SK-N-MC (cell line): ENCODE measurements at regions not wholly inside any gene's neighbourhood (a gene's known extent, or its start where the extent isn't known, plus 50 kb on each side); places are given as distances from the start of the nearest gene placed in this dataset.
"Not testable (repeated sequence)": the region's sequence is repeated elsewhere in the genome, so short reads cannot be mapped to it uniquely, and the experiment has no call there.

ENCODE experiments used
- DNase-seq: peaks from one replicate; pipeline ENCODE4 v3.0.0-alpha.2; 2011; ENCODE audit warnings: low read depth, low spot score
- H3K27ac ChIP-seq: fragments of 200-600 bp; sonication (generic); 2 replicates; pipeline ENCODE4 v1.5.1; 2016; ENCODE audit warnings: mixed run types
- H3K36me3 ChIP-seq: fragments of 200-600 bp; sonication (generic); 2 replicates; pipeline ENCODE4 v1.6.1; 2017; ENCODE audit warnings: antibody characterized with exemption, low read length, mixed read lengths; ENCODE audit not compliant: insufficient read depth
- H3K4me3 ChIP-seq: fragments of 200-600 bp; sonication (generic); 2 replicates; pipeline ENCODE4 v1.5.1; 2016
- H3K9ac ChIP-seq: fragments of 200-600 bp; sonication (generic); 2 replicates; pipeline ENCODE4 v1.8.0; 2017; ENCODE audit warnings: mixed run types, mixed read lengths; ENCODE audit not compliant: insufficient read length
- H3K9me3 ChIP-seq: fragments of 200-600 bp; sonication (generic); 2 replicates; pipeline ENCODE4 v1.6.1; 2017; ENCODE audit warnings: low read depth, mild to moderate bottlenecking, antibody characterized with exemption, low read length, moderate library complexity, mixed read lengths
- EZH2 ChIP-seq: fragments of 200-600 bp; sonication (generic); IDR thresholded peaks from one replicate; pipeline ENCODE4 v1.6.1; 2017; ENCODE audit warnings: antibody characterized with exemption
- FOXP2 ChIP-seq: optimal IDR thresholded peaks from 2 replicates; pipeline ENCODE3; 2011; ENCODE audit warnings: mild to moderate bottlenecking, moderate library complexity; ENCODE audit not compliant: insufficient read depth; ENCODE audit errors: extremely low read length, control extremely low read depth
- POLR2AphosphoS5 ChIP-seq: IDR thresholded peaks from 2 replicates; pipeline ENCODE4 v1.6.1; 2012; ENCODE audit warnings: mild to moderate bottlenecking, low read depth, low read length, borderline replicate concordance

DNA sequence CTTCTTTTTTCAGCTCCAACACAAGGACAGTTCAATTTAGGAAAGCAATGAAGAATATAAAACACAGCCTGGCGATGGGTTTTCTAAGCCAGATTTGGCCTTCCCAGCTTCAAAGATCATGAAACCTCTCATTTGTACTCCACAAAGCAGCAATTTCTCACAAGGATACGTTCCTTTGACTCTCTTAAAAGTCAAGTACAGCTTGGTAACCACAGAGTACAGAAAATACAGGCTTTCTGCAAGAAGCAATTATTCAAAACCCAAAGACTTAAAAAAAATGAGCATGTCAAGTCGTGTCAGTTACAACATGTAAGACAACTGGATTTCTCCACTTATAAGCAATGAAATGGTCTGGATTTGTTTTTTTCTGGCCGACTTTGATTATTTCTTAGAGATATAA is 321.4 kb downstream of the FGFR2 start:
- Histone ChIP-seq H3K4me3 (no peak overlapping the region), H3K27ac (no peak overlapping the region), H3K9ac (no peak overlapping the region), H3K9me3 (no peaks in the 10 kb centered on the region), H3K36me3 (no peaks in the 10 kb centered on the region)
- DNase-seq, result no peak
- TF ChIP-seq EZH2, result no peak
- TF ChIP-seq FOXP2, result no peak
- no peak for TF ChIP-seq POLR2AphosphoS5

- DNase-seq, H3K9me3 ChIP-seq, H3K4me3 ChIP-seq, H3K36me3 ChIP-seq, H3K27ac ChIP-seq, H3K9ac ChIP-seq: not testable (repeated sequence)
Observed at GRCh38 chr10:121278386-121278785, 319.9 kb downstream of the FGFR2 start.

DNA sequence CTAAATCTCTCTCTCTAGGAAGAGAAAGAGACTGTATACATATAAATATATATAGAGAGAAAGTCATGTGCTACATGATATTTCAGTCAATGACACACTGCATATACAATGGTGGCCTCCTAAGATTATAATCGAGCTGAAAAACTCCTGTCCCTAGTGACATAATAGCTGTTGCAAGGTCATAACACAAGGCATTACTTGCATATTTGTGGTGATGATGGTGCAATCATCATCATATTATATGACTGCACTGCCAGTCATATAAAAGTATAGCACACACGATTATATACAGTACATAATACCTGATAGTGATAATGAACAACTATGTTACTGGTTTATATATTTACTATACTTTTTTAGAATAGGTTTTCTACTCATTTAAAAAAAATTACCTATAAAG is 316.7 kb downstream of the FGFR2 start:
- Histone ChIP-seq H3K27ac (no peak overlapping the region), H3K4me3 (no peak overlapping the region), H3K9me3 (no peaks in the 10 kb centered on the region), H3K9ac (no peak overlapping the region), H3K36me3 (no peaks in the 10 kb centered on the region)
- TF ChIP-seq EZH2 (no peak), FOXP2 (no peak), POLR2AphosphoS5 (no peak)
- DNase-seq, result no peak

GRCh38 chr10:121282264-121282663 is 316.0 kb downstream of the FGFR2 start:
- H3K36me3 ChIP-seq, result no peaks in the 10 kb centered on the region
- H3K9me3 ChIP-seq, result no peaks in the 10 kb centered on the region
- DNase-seq, result no peak
- no peak overlapping the region for H3K4me3 ChIP-seq
- H3K27ac ChIP-seq, result no peak overlapping the region
- no peak overlapping the region for H3K9ac ChIP-seq
- TF ChIP-seq POLR2AphosphoS5, result no peak
- TF ChIP-seq FOXP2, result no peak
- no peak for TF ChIP-seq EZH2

GRCh38 chr10:121282797-121283515 is 315.3 kb downstream of the FGFR2 start:
- Histone ChIP-seq H3K9ac (no peak overlapping the region), H3K27ac (no peak overlapping the region), H3K36me3 (no peaks in the 10 kb centered on the region), H3K9me3 (no peaks in the 10 kb centered on the region), H3K4me3 (no peak overlapping the region)
- TF ChIP-seq POLR2AphosphoS5 (no peak), EZH2 (no peak), FOXP2 (no peak)
- DNase-seq, result no peak

DNA sequence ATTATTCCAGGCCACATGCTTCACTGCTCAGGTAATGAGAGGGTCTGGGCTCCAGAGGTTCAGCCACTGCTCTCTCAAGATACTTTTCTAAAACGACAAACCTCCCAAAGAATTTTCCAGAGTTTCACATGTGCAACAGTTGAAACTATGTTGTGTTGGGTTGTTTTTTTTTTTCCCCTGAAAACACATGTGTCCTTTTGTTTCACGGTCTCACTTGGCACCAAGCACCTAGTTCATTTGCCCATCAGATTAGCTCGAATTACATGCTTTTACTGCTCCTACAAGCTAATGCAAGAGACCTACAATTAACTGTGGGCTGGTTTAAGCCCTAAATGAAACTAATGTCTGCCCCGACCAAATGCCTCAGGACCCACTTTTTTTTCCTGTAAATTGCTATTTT is 313.3 kb downstream of the FGFR2 start:
- H3K4me3 ChIP-seq, result no peak overlapping the region
- no peaks in the 10 kb centered on the region for H3K36me3 ChIP-seq
- DNase-seq, result no peak
- H3K9me3 ChIP-seq, result no peaks in the 10 kb centered on the region
- no peak overlapping the region for H3K9ac ChIP-seq
- no peak for TF ChIP-seq POLR2AphosphoS5
- no peak for TF ChIP-seq EZH2
- no peak for TF ChIP-seq FOXP2
- H3K27ac ChIP-seq, result no peak overlapping the region

- no peaks in the 10 kb centered on the region for H3K36me3 ChIP-seq
- no peaks in the 10 kb centered on the region for H3K9me3 ChIP-seq
- H3K9ac ChIP-seq, result no peak overlapping the region
- TF ChIP-seq POLR2AphosphoS5 (no peak), FOXP2 (no peak), EZH2 (no peak)
- DNase-seq, result no peak
- H3K4me3 ChIP-seq, result no peak overlapping the region
- H3K27ac ChIP-seq, result no peak overlapping the region
Observed at GRCh38 chr10:121285406-121286196, 312.6 kb downstream of the FGFR2 start.

DNA sequence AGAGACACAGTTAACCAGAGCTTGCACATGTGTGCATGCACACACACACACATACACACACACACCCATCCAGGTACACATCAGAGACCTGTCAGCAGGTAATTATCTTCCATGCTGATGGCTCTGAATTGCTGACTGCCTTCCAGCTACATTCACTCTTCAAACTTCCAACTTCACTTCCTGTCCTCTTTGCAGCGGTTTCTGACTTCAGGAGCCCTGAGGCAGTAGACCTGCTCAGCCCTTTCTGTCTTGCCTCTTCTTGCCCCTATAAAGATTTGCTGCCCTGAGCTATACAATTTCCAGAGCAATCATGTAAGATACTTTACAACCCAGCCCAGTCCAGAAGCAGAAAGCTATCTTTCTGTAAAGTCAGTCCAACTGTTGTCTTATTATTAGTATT is 310.2 kb downstream of the FGFR2 start:
- no peak for DNase-seq
- no peaks in the 10 kb centered on the region for H3K36me3 ChIP-seq
- H3K9ac ChIP-seq, result no peak overlapping the region
- no peaks in the 10 kb centered on the region for H3K9me3 ChIP-seq
- no peak overlapping the region for H3K4me3 ChIP-seq
- TF ChIP-seq FOXP2, result no peak
- TF ChIP-seq POLR2AphosphoS5, result no peak
- no peak for TF ChIP-seq EZH2
- H3K27ac ChIP-seq, result no peak overlapping the region

GRCh38 chr10:121288864-121289661 is 309.2 kb downstream of the FGFR2 start:
- DNase-seq, result no peak
- Histone ChIP-seq H3K36me3 (no peaks in the 10 kb centered on the region), H3K27ac (no peak overlapping the region), H3K9ac (no peak overlapping the region), H3K4me3 (no peak overlapping the region), H3K9me3 (no peaks in the 10 kb centered on the region)
- no peak for TF ChIP-seq POLR2AphosphoS5
- no peak for TF ChIP-seq FOXP2
- no peak for TF ChIP-seq EZH2
